Activated CD4-positive, CD25-positive, alpha-beta regulatory T cell treated with anti-CD3 and anti-CD28 coated beads, Interleukin-2, amount 50 U/mL, for 24 hours (primary cell): ENCODE measurements at regions not wholly inside any gene's neighbourhood (a gene's known extent, or its start where the extent isn't known, plus 50 kb on each side); places are given as distances from the start of the nearest gene placed in this dataset.

Experiments used
- ATAC-seq, 2 donors: fragments of 150-1000 bp; cut with Tn5 transposase; one replicate each; pipeline ENCODE4 v1.10.0; 2021; ENCODE audit warnings: mild to moderate bottlenecking in 1 of 2, moderate library complexity in 1 of 2

GRCh38 chr9:23324511-23324910, 501.5 kb downstream of the ELAVL2 start:
- ATAC-seq: no peak

GRCh38 chr9:23326597-23326996, 499.4 kb downstream of the ELAVL2 start:
- no peak for ATAC-seq

- no peak for ATAC-seq
Observed at GRCh38 chr9:23341346-23341745, 484.7 kb downstream of the ELAVL2 start.

- no peak for ATAC-seq
Observed at GRCh38 chr9:23342291-23342690, 483.7 kb downstream of the ELAVL2 start.

GRCh38 chr9:23343226-23343625, 482.8 kb downstream of the ELAVL2 start:
- ATAC-seq: no peak

GRCh38 chr9:23361096-23361495, 464.9 kb downstream of the ELAVL2 start:
- ATAC-seq: no peak

- no peak for ATAC-seq
Observed at GRCh38 chr9:23372703-23373102, 453.3 kb downstream of the ELAVL2 start.

GRCh38 chr9:23375511-23375910, 450.5 kb downstream of the ELAVL2 start:
- no peak for ATAC-seq

GRCh38 chr9:23379842-23380241, 446.2 kb downstream of the ELAVL2 start:
- ATAC-seq: no peak

GRCh38 chr9:23380821-23381220, 445.2 kb downstream of the ELAVL2 start:
- no peak for ATAC-seq

GRCh38 chr9:23382418-23382817, 443.6 kb downstream of the ELAVL2 start:
- no peak for ATAC-seq

- no peak for ATAC-seq
Observed at GRCh38 chr9:23394189-23394588, 431.9 kb downstream of the ELAVL2 start.

GRCh38 chr9:23408874-23409273, 417.2 kb downstream of the ELAVL2 start:
- ATAC-seq: no peak

- no peak for ATAC-seq
Observed at GRCh38 chr9:23412046-23412445, 414.0 kb downstream of the ELAVL2 start.

GRCh38 chr9:23412458-23412857, 413.6 kb downstream of the ELAVL2 start:
- no peak for ATAC-seq

- no peak for ATAC-seq
Observed at GRCh38 chr9:23413541-23413940, 412.5 kb downstream of the ELAVL2 start.

GRCh38 chr9:23423999-23424398, 402.0 kb downstream of the ELAVL2 start:
- ATAC-seq: no peak

- ATAC-seq: no peak
Observed at GRCh38 chr9:23426144-23426543, 399.9 kb downstream of the ELAVL2 start.

GRCh38 chr9:23431459-23431858, 394.6 kb downstream of the ELAVL2 start:
- ATAC-seq: no peak

GRCh38 chr9:23434654-23435053, 391.4 kb downstream of the ELAVL2 start:
- ATAC-seq: no peak

- ATAC-seq: no peak
Observed at GRCh38 chr9:23438299-23438907, 387.6 kb downstream of the ELAVL2 start.

GRCh38 chr9:23441275-23441674, 384.8 kb downstream of the ELAVL2 start:
- ATAC-seq: no peak

GRCh38 chr9:23444658-23445057, 381.4 kb downstream of the ELAVL2 start:
- ATAC-seq: no peak

- no peak for ATAC-seq
Observed at GRCh38 chr9:23447166-23447565, 378.9 kb downstream of the ELAVL2 start.

- ATAC-seq: no peak
Observed at GRCh38 chr9:23447944-23448343, 378.1 kb downstream of the ELAVL2 start.
